22Rv1 (cell line): ENCODE measurements at regions not wholly inside any gene's neighbourhood (a gene's known extent, or its start where the extent isn't known, plus 50 kb on each side); places are given as distances from the start of the nearest gene placed in this dataset.

Source experiments
- ZFX ChIP-seq: fragments of 450-650 bp; IDR thresholded peaks from 2 replicates; pipeline ENCODE4 v1.6.1; 2017; ENCODE audit warnings: antibody characterized with exemption, borderline replicate concordance
- TF ChIP-seq, protein P1 (sequence below): fragments of 450-650 bp; IDR thresholded peaks from 2 replicates; pipeline ENCODE4 v1.5.1; 2017; ENCODE audit warnings: mild to moderate bottlenecking

- TF ChIP-seq, protein P1, sequence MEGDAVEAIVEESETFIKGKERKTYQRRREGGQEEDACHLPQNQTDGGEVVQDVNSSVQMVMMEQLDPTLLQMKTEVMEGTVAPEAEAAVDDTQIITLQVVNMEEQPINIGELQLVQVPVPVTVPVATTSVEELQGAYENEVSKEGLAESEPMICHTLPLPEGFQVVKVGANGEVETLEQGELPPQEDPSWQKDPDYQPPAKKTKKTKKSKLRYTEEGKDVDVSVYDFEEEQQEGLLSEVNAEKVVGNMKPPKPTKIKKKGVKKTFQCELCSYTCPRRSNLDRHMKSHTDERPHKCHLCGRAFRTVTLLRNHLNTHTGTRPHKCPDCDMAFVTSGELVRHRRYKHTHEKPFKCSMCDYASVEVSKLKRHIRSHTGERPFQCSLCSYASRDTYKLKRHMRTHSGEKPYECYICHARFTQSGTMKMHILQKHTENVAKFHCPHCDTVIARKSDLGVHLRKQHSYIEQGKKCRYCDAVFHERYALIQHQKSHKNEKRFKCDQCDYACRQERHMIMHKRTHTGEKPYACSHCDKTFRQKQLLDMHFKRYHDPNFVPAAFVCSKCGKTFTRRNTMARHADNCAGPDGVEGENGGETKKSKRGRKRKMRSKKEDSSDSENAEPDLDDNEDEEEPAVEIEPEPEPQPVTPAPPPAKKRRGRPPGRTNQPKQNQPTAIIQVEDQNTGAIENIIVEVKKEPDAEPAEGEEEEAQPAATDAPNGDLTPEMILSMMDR = no peak
- no peak for TF ChIP-seq ZFX
Measured at GRCh38 chr7:84605301-84605700, 410.7 kb upstream of the SEMA3A start.
